ENCODE measurements at regions not wholly inside any gene's neighbourhood (a gene's known extent, or its start where the extent isn't known, plus 50 kb on each side); places are given as distances from the start of the nearest gene placed in this dataset.
"Not testable (repeated sequence)": the region's sequence is repeated elsewhere in the genome, so short reads cannot be mapped to it uniquely, and the experiment has no call there.

GRCh38 chr2:87457129-87457499, 290.8 kb upstream of the PLGLB2 start:
- not testable (repeated sequence) for DNase-seq (ENCODE audit: low read depth)

- DNase-seq (ENCODE audit: low read depth) = not testable (repeated sequence)
These were observed 288.9 kb upstream of the PLGLB2 start for GRCh38 chr2:87458938-87459337.

- DNase-seq (ENCODE audit: low read depth) = not testable (repeated sequence)
These were observed 287.8 kb upstream of the PLGLB2 start for GRCh38 chr2:87460104-87460503.

- not testable (repeated sequence) for DNase-seq (ENCODE audit: low read depth)
These were observed 287.2 kb upstream of the PLGLB2 start for GRCh38 chr2:87460662-87461061.

- not testable (repeated sequence) for DNase-seq (ENCODE audit: low read depth)
These were observed 286.2 kb upstream of the PLGLB2 start for GRCh38 chr2:87461671-87462070.

- not testable (repeated sequence) for DNase-seq (ENCODE audit: low read depth)
These were observed 283.7 kb upstream of the PLGLB2 start for GRCh38 chr2:87464219-87464618.

GRCh38 chr2:87465730-87466129, 282.2 kb upstream of the PLGLB2 start:
- not testable (repeated sequence) for DNase-seq (ENCODE audit: low read depth)

GRCh38 chr2:87466591-87467120, 281.2 kb upstream of the PLGLB2 start:
- peak; percentile 85 for DNase-seq (ENCODE audit: low read depth)

GRCh38 chr2:87468429-87468981, 279.4 kb upstream of the PLGLB2 start:
- DNase-seq (ENCODE audit: low read depth) = not testable (repeated sequence)

- peak; percentile 50 for DNase-seq (ENCODE audit: low read depth)
These were observed 278.4 kb upstream of the PLGLB2 start for GRCh38 chr2:87469180-87470151.

GRCh38 chr2:87470381-87471380, 277.2 kb upstream of the PLGLB2 start:
- DNase-seq (ENCODE audit: low read depth) = peak; percentile 46

GRCh38 chr2:87471478-87471877, 276.4 kb upstream of the PLGLB2 start:
- not testable (repeated sequence) for DNase-seq (ENCODE audit: low read depth)

GRCh38 chr2:87476223-87476872, 271.5 kb upstream of the PLGLB2 start:
- not testable (repeated sequence) for DNase-seq (ENCODE audit: low read depth)

- DNase-seq (ENCODE audit: low read depth) = peak; percentile 36
These were observed 271.0 kb upstream of the PLGLB2 start for GRCh38 chr2:87476936-87477335.

- not testable (repeated sequence) for DNase-seq (ENCODE audit: low read depth)
These were observed 270.0 kb upstream of the PLGLB2 start for GRCh38 chr2:87477669-87478428.

GRCh38 chr2:87478911-87479310, 269.0 kb upstream of the PLGLB2 start:
- DNase-seq (ENCODE audit: low read depth) = not testable (repeated sequence)

GRCh38 chr2:87483093-87483680, 264.7 kb upstream of the PLGLB2 start:
- DNase-seq (ENCODE audit: low read depth) = not testable (repeated sequence)

- DNase-seq (ENCODE audit: low read depth) = not testable (repeated sequence)
These were observed 263.5 kb upstream of the PLGLB2 start for GRCh38 chr2:87484363-87484762.

- not testable (repeated sequence) for DNase-seq (ENCODE audit: low read depth)
These were observed 262.4 kb upstream of the PLGLB2 start for GRCh38 chr2:87485455-87485854.

GRCh38 chr2:87485884-87486283, 262.0 kb upstream of the PLGLB2 start:
- not testable (repeated sequence) for DNase-seq (ENCODE audit: low read depth)

Data from stimulated activated CD4-positive, alpha-beta T cell treated with anti-CD3 and anti-CD28 coated beads, Interleukin-2, amount 100 ng/mL, for 4 hours (primary cell).